Fibroblast of lung (primary cell): ENCODE measurements at regions not wholly inside any gene's neighbourhood (a gene's known extent, or its start where the extent isn't known, plus 50 kb on each side); places are given as distances from the start of the nearest gene placed in this dataset.

Experiments used
- DNase-seq, 2 donors: peaks; one replicate each; pipeline versions ENCODE4 v3.0.0 to v3.0.0-alpha.2; 2010; ENCODE audit warnings: low read depth in 2 of 2
- H2AFZ ChIP-seq: 2 replicates; pipeline ENCODE4 v1.5.1; 2012; ENCODE audit warnings: low read length, control low read depth, inconsistent platforms
- H3K27ac ChIP-seq: 2 replicates; pipeline ENCODE4 v1.5.1; 2011; ENCODE audit warnings: low read length, control low read depth; ENCODE audit not compliant: insufficient read depth
- H3K27me3 ChIP-seq: 2 replicates; pipeline ENCODE4 v1.5.1; 2011; ENCODE audit warnings: mild to moderate bottlenecking, low read length; ENCODE audit not compliant: control insufficient read depth, insufficient read depth
- H3K36me3 ChIP-seq: 2 replicates; pipeline ENCODE4 v1.5.1; 2011; ENCODE audit warnings: low read length; ENCODE audit not compliant: control insufficient read depth, insufficient read depth
- H3K4me1 ChIP-seq: 2 replicates; pipeline ENCODE4 v1.5.1; 2011; ENCODE audit warnings: low read length; ENCODE audit not compliant: control insufficient read depth, insufficient read depth; ENCODE audit errors: extremely low read depth
- H3K4me2 ChIP-seq: 2 replicates; pipeline ENCODE4 v1.5.1; 2011; ENCODE audit warnings: low read length, control low read depth; ENCODE audit not compliant: insufficient read depth; ENCODE audit errors: extremely low read depth
- H3K4me3 ChIP-seq, 4 experiments: fragments of 200-600 bp in 1 of 4; sonication (generic) in 1 of 4; replicated peaks in 1 of 4; 2 replicates each; pipeline ENCODE4 v1.5.1; 2011 to 2016; ENCODE audit warnings: low read length in 4 of 4, low read depth in 3 of 4, mild to moderate bottlenecking in 3 of 4, control low read depth in 2 of 4, inconsistent platforms in 1 of 4, mixed read lengths in 1 of 4; ENCODE audit not compliant: insufficient read depth in 1 of 4; ENCODE audit errors: control extremely low read depth in 1 of 4
- H3K79me2 ChIP-seq: 2 replicates; pipeline ENCODE4 v1.5.1; 2012; ENCODE audit warnings: mild to moderate bottlenecking, low read length, inconsistent platforms; ENCODE audit not compliant: control insufficient read depth, insufficient read depth
- H3K9ac ChIP-seq: 2 replicates; pipeline ENCODE4 v1.5.1; 2011; ENCODE audit warnings: mild to moderate bottlenecking, low read length, control low read depth; ENCODE audit not compliant: insufficient read depth
- H3K9me3 ChIP-seq: 2 replicates; pipeline ENCODE4 v1.5.1; 2012; ENCODE audit warnings: low read depth, low read length; ENCODE audit not compliant: control insufficient read depth, insufficient read depth
- H4K20me1 ChIP-seq: 2 replicates; pipeline ENCODE4 v1.5.1; 2011; ENCODE audit warnings: low read length; ENCODE audit not compliant: control insufficient read depth, insufficient read depth; ENCODE audit errors: extremely low read depth
- EZH2 ChIP-seq: IDR thresholded peaks from 2 replicates; pipeline ENCODE4 v1.5.1; 2012; ENCODE audit warnings: low read length, control low read depth, mild to moderate bottlenecking; ENCODE audit errors: missing control alignments
- TF ChIP-seq, protein P1 (sequence below), 2 donors: IDR thresholded peaks in 1 of 2; conservative IDR thresholded peaks in 1 of 2; 1 replicate in 1 of 2; 2 replicates in 1 of 2; pipeline ENCODE4 v1.5.1; 2011 to 2012; ENCODE audit warnings: low read length in 2 of 2, control low read depth in 1 of 2, inconsistent platforms in 1 of 2, low read depth in 1 of 2, mild to moderate bottlenecking in 1 of 2

GRCh38 chr3:104788807-104789206 is 577.9 kb upstream of the ALCAM start:
- Histone ChIP-seq H4K20me1 (no peaks in the 10 kb centered on the region), H3K4me3 (no peak overlapping the region), H3K27me3 (no peaks in the 10 kb centered on the region), H3K27ac (no peak overlapping the region), H3K9ac (no peak overlapping the region), H3K4me2 (no peak overlapping the region), H3K36me3 (no peaks in the 10 kb centered on the region), H3K9me3 (no peaks in the 10 kb centered on the region), H3K79me2 (no peaks in the 10 kb centered on the region), H3K4me1 (no peaks in the 10 kb centered on the region), H2AFZ (no peak overlapping the region)
- no peak for DNase-seq
- no peak for TF ChIP-seq EZH2
- TF ChIP-seq, protein P1, sequence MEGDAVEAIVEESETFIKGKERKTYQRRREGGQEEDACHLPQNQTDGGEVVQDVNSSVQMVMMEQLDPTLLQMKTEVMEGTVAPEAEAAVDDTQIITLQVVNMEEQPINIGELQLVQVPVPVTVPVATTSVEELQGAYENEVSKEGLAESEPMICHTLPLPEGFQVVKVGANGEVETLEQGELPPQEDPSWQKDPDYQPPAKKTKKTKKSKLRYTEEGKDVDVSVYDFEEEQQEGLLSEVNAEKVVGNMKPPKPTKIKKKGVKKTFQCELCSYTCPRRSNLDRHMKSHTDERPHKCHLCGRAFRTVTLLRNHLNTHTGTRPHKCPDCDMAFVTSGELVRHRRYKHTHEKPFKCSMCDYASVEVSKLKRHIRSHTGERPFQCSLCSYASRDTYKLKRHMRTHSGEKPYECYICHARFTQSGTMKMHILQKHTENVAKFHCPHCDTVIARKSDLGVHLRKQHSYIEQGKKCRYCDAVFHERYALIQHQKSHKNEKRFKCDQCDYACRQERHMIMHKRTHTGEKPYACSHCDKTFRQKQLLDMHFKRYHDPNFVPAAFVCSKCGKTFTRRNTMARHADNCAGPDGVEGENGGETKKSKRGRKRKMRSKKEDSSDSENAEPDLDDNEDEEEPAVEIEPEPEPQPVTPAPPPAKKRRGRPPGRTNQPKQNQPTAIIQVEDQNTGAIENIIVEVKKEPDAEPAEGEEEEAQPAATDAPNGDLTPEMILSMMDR (conservative IDR thresholded peaks at IDR 0.05 in 1 of 2, IDR thresholded peaks at IDR 0.05 in 1 of 2; ENCODE audit: low read depth in 1 of 2, low read length in 2 of 2) = no peak

DNA sequence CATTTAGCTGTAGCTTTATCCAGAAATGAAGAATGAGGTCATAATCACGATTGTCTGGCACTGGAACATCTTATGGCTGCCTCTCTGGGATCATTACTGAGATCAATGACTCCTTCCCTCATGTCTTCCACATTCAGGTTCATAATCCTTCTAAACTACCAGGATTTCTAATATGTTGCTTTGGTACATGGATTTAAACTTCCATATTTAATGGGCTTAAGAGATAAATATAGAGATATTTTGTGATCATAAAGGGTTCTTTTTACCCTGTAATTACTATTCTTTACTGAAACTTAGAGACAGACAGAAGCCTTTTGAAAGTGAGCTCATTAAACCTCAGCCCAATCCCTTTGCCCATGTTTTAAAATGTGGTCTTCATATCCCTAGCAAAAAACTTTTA is 575.4 kb upstream of the ALCAM start:
- DNase-seq = no peak
- no peak overlapping the region for H3K27ac ChIP-seq
- no peak for TF ChIP-seq EZH2
- TF ChIP-seq, protein P1 (conservative IDR thresholded peaks at IDR 0.05 in 1 of 2, IDR thresholded peaks at IDR 0.05 in 1 of 2; ENCODE audit: low read depth in 1 of 2, low read length in 2 of 2) = no peak

GRCh38 chr3:104796556-104796955 is 570.2 kb upstream of the ALCAM start:
- Histone ChIP-seq H2AFZ (peak overlapping the region; percentile 62), H3K4me2 (no peak overlapping the region), H3K36me3 (no peaks in the 10 kb centered on the region), H3K4me1 (no peaks in the 10 kb centered on the region), H3K4me3 (no peak overlapping the region), H3K79me2 (no peaks in the 10 kb centered on the region), H4K20me1 (no peaks in the 10 kb centered on the region), H3K27ac (no peak overlapping the region), H3K9me3 (no peaks in the 10 kb centered on the region), H3K27me3 (no peaks in the 10 kb centered on the region), H3K9ac (no peak overlapping the region)
- TF ChIP-seq, protein P1 (conservative IDR thresholded peaks at IDR 0.05 in 1 of 2, IDR thresholded peaks at IDR 0.05 in 1 of 2; ENCODE audit: low read depth in 1 of 2, low read length in 2 of 2) = no peak
- no peak for TF ChIP-seq EZH2
- DNase-seq = peak; percentile 16 to 62

More for the DNA sequence above, 575.4 kb upstream of the ALCAM start:
- no peak overlapping the region for H2AFZ ChIP-seq
- H3K4me1 ChIP-seq = no peaks in the 10 kb centered on the region
- no peak overlapping the region for H3K4me2 ChIP-seq
- no peak overlapping the region for H3K9ac ChIP-seq
- H3K27me3 ChIP-seq = no peaks in the 10 kb centered on the region
- H3K4me3 ChIP-seq = no peak overlapping the region
- no peaks in the 10 kb centered on the region for H4K20me1 ChIP-seq
- H3K9me3 ChIP-seq = no peaks in the 10 kb centered on the region
- no peaks in the 10 kb centered on the region for H3K79me2 ChIP-seq
- no peaks in the 10 kb centered on the region for H3K36me3 ChIP-seq
